ENCODE measurements at regions not wholly inside any gene's neighbourhood (a gene's known extent, or its start where the extent isn't known, plus 50 kb on each side); places are given as distances from the start of the nearest gene placed in this dataset.

DNA sequence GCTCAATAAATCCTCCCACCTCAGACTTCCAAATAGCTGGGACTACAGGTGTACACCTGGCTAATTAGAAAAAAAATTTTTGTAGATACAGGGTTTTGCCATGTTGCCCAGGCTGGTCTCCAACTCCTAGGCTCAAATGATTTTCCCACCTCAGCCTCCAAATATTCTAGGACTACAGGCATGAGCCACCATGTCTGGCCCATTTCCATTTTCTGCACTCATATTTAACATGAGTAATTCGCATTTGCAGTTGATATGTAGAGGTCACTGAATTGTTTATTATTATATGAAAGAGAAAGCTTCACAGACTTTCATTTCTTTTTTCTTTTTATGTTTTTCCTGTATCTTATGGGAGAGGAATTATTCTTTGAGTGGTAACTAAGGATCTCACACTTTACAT is 492.7 kb downstream of the CNTN3 start:
- TF ChIP-seq, protein P1, sequence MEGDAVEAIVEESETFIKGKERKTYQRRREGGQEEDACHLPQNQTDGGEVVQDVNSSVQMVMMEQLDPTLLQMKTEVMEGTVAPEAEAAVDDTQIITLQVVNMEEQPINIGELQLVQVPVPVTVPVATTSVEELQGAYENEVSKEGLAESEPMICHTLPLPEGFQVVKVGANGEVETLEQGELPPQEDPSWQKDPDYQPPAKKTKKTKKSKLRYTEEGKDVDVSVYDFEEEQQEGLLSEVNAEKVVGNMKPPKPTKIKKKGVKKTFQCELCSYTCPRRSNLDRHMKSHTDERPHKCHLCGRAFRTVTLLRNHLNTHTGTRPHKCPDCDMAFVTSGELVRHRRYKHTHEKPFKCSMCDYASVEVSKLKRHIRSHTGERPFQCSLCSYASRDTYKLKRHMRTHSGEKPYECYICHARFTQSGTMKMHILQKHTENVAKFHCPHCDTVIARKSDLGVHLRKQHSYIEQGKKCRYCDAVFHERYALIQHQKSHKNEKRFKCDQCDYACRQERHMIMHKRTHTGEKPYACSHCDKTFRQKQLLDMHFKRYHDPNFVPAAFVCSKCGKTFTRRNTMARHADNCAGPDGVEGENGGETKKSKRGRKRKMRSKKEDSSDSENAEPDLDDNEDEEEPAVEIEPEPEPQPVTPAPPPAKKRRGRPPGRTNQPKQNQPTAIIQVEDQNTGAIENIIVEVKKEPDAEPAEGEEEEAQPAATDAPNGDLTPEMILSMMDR (IDR thresholded peaks at IDR 0.05; ENCODE audit: low read depth, low read length, missing control alignments): no peak
- in situ Hi-C loops (cut with HindIII; ENCODE audit: low sequenced_read_pairs): no loop called here
- H3K4me3 ChIP-seq (ENCODE audit: low read depth, low read length): no peak overlapping the region
- no peak for DNase-seq (ENCODE audit: low read depth)

DNA sequence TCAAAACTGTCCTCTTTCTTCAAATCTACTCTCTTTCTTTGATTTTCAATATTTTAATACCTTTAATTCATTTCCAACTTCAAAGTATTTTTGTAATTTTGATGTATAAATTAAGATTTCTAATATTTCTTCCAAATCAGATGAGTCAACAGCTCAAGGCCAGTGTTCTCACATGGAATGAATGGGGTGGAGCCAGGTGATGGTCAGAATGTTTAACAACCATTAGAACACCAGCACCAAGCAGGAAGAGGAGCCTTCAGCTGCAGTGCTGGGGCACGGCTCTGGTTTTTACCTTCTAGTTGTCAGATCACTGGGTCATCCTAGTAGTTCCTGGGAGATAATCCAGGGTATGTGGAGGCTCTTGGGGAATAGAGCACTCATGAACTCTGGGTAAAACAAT is 494.5 kb upstream of the PDZRN3 start:
- TF ChIP-seq, protein P1 (IDR thresholded peaks at IDR 0.05; ENCODE audit: low read depth, low read length, missing control alignments): no peak
- in situ Hi-C loops (cut with HindIII; ENCODE audit: low sequenced_read_pairs): no loop called here
- DNase-seq (ENCODE audit: low read depth): no peak
- H3K4me3 ChIP-seq (ENCODE audit: low read depth, low read length): no peak overlapping the region

DNA sequence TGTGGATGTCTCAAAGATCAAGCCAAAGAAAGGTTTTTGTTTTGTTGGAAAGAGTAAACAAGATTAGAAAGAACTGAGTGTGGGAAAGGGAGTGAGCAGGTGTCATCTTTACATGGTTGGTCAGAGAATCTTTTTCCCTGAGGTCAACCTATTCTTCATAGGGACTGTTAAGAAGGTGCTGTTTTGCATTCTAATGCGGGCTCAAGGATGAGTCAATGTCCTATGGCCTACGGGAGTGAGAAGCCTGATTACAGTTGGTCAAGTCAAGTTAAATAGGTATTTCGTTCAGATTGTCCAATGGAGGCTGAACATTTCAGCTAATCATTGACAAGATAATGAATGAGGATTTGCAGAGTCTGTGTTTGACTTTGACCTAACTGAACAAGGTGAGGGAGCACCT is 491.2 kb upstream of the PDZRN3 start:
- TF ChIP-seq, protein P1 (IDR thresholded peaks at IDR 0.05; ENCODE audit: low read depth, low read length, missing control alignments): no peak
- in situ Hi-C loops (cut with HindIII; ENCODE audit: low sequenced_read_pairs): no loop called here
- DNase-seq (ENCODE audit: low read depth): no peak
- no peak overlapping the region for H3K4me3 ChIP-seq (ENCODE audit: low read depth, low read length)

DNA sequence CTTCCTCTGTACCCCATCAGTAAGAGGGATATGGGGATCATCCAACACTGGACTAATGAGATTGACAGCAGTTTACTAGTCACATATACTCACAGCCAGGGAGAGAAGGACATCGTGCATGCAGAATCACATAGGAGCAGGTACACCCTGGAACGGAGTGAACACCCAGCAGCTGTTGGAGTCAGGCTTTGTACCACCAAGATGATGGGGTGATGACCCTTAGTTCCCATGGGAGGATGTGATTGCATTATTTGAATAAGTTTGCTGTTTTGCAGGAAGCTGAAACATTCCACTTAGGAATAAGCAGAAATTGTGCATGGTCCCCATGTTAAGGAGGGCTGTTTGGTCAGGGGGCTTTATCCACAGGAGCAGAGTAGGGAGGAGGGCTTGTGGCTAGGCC is 482.7 kb upstream of the PDZRN3 start:
- in situ Hi-C loops (cut with HindIII; ENCODE audit: low sequenced_read_pairs): no loop called here
- H3K4me3 ChIP-seq (ENCODE audit: low read depth, low read length): no peak overlapping the region
- DNase-seq (ENCODE audit: low read depth): no peak
- TF ChIP-seq, protein P1 (IDR thresholded peaks at IDR 0.05; ENCODE audit: low read depth, low read length, missing control alignments): no peak

DNA sequence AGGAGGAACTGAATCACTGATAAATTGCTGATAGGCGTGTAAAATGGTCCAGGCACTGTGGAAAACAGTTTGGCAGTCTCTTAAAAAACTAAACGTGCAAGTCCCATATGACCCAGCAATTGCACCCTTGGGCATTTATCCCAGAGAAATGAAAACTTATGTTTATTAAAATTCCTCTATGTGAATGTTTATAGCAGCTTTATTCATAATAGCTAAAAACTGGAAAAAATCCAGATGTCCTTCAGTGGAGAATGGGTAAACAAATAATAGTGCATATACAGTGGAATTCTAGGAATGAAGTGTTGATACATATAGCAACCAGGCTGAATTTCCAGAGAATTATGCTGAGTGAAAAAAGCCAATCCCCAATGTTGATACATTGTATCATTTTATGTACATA is 482.2 kb upstream of the PDZRN3 start:
- in situ Hi-C loops (cut with HindIII; ENCODE audit: low sequenced_read_pairs): no loop called here
- DNase-seq (ENCODE audit: low read depth): no peak

DNA sequence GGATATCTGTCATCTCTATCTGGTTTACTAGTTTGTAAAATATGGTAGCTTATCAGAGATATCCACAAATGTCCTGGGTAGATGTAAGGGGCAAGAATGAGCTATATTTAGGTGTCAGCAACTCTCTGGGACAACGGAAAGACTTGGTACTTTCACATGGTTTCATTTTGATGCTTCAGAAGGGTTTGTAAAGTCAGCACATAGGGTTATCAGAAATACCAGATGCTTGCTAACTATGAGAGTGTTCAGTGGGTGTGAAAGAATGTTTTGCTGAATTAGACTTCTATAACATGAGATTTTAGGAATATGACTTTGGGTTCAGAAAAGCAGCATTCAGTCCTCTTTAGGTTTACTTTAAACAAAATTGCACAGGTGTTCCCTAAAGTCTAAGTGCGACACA is 466.5 kb upstream of the PDZRN3 start:
- in situ Hi-C loops (cut with HindIII; ENCODE audit: low sequenced_read_pairs): no loop called here
- TF ChIP-seq, protein P1 (IDR thresholded peaks at IDR 0.05; ENCODE audit: low read depth, low read length, missing control alignments): no peak
- no peak overlapping the region for H3K4me3 ChIP-seq (ENCODE audit: low read depth, low read length)
- no peak for DNase-seq (ENCODE audit: low read depth)

More for the DNA sequence above, 482.2 kb upstream of the PDZRN3 start:
- TF ChIP-seq, protein P1 (IDR thresholded peaks at IDR 0.05; ENCODE audit: low read depth, low read length, missing control alignments): no peak
- no peak overlapping the region for H3K4me3 ChIP-seq (ENCODE audit: low read depth, low read length)

DNA sequence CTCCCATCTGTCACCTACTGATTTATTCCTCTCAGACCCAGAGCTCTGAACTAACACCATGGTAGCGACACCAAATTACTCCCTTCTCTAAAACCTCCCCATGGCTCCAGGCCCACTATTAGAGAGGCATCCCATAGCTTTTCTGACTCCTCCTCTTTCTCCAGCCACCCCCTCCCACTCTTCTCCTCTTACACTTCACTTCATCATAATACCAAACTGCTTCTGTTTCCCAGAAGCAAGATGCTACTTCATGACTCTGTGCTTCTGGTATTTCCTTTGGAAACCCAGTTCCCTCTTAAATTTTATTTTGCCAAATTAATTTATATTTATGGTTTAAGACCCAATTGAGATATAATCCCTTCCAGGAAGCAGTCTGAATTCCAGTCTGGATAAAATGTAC is 465.1 kb upstream of the PDZRN3 start:
- TF ChIP-seq, protein P1 (IDR thresholded peaks at IDR 0.05; ENCODE audit: low read depth, low read length, missing control alignments): no peak
- H3K4me3 ChIP-seq (ENCODE audit: low read depth, low read length): no peak overlapping the region
- no peak for DNase-seq (ENCODE audit: low read depth)
- in situ Hi-C loops (cut with HindIII; ENCODE audit: low sequenced_read_pairs): no loop called here

All from astrocyte of the cerebellum (primary cell).